GM12892 (cell line): ENCODE measurements at regions not wholly inside any gene's neighbourhood (a gene's known extent, or its start where the extent isn't known, plus 50 kb on each side); places are given as distances from the start of the nearest gene placed in this dataset.

ENCODE experiments used
- POLR2A ChIP-seq: IDR thresholded peaks from 2 replicates; pipeline ENCODE4 v1.6.1; 2011; ENCODE audit warnings: low read depth, low read length, control low read depth
- POLR2AphosphoS5 ChIP-seq: IDR thresholded peaks from 2 replicates; pipeline ENCODE4 v1.6.1; 2011; ENCODE audit warnings: low read depth, low read length, control low read depth
- TAF1 ChIP-seq: IDR thresholded peaks from 2 replicates; pipeline ENCODE4 v1.6.1; 2011; ENCODE audit warnings: low read depth, mild to moderate bottlenecking, control low read depth, low read length, borderline replicate concordance

GRCh38 chr10:78302739-78302988, 269.0 kb downstream of the RPS24 start:
- TF ChIP-seq POLR2AphosphoS5 (no peak), TAF1 (no peak), POLR2A (no peak)
